ENCODE measurements at regions not wholly inside any gene's neighbourhood (a gene's known extent, or its start where the extent isn't known, plus 50 kb on each side); places are given as distances from the start of the nearest gene placed in this dataset.

- TF ChIP-seq POLR2AphosphoS5 (IDR thresholded peaks at IDR 0.05) (no peak), POLR2A (IDR thresholded peaks at IDR 0.05) (no peak)
Measured at GRCh38 chr3:130293247-130293646, 52.2 kb upstream of the COL6A5 start.

Data from breast epithelium (tissue), 3 donors.